DND-41 (cell line): ENCODE measurements at regions not wholly inside any gene's neighbourhood (a gene's known extent, or its start where the extent isn't known, plus 50 kb on each side); places are given as distances from the start of the nearest gene placed in this dataset.

ENCODE experiments used
- CTCF ChIP-seq: IDR thresholded peaks from 2 replicates; pipeline ENCODE4 v1.5.1; 2012; ENCODE audit warnings: borderline replicate concordance, low read length, moderate library complexity, mild to moderate bottlenecking; ENCODE audit not compliant: poor library complexity, severe bottlenecking; ENCODE audit errors: extremely low read depth
- EZH2 ChIP-seq: IDR thresholded peaks from 3 replicates; pipeline ENCODE4 v1.6.1; 2012; ENCODE audit warnings: borderline replicate concordance, low read depth, mild to moderate bottlenecking, moderate library complexity, low read length, inconsistent platforms; ENCODE audit not compliant: severe bottlenecking

DNA sequence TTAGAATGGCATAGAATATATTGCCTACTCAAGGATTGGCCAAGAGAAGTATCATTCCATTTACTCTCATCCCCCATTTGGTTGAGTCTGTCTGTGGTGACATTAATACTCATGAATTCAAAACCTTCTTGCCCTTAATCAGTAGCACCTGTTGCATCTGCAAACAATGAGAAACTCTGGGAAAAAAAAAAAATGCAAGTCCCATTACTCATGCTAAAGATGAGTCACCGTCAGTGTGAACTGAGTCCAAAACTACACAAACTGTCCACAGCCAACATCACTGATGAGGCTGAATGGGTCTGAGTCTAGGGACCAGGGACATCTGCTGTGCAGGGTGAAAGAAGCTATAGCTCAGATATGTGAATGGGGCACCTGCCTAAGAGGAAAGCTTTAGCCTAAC lies 96.9 kb upstream of the ADAMTS18 start:
- TF ChIP-seq CTCF (no peak), EZH2 (no peak)
